GM06990 (cell line): ENCODE measurements at regions not wholly inside any gene's neighbourhood (a gene's known extent, or its start where the extent isn't known, plus 50 kb on each side); places are given as distances from the start of the nearest gene placed in this dataset.
"Not testable (repeated sequence)": the region's sequence is repeated elsewhere in the genome, so short reads cannot be mapped to it uniquely, and the experiment has no call there.

Experiments used
- DNase-seq: peaks from one replicate; pipeline ENCODE4 v3.0.0-alpha.2; 2011; ENCODE audit not compliant: insufficient read length; ENCODE audit errors: extremely low read depth
- H3K27me3 ChIP-seq: replicated peaks from 2 replicates; pipeline ENCODE4 v1.6.0; 2011; ENCODE audit warnings: low read length; ENCODE audit not compliant: control insufficient read depth, insufficient read depth
- H3K36me3 ChIP-seq: 2 replicates; pipeline ENCODE4 v1.5.1; 2011; ENCODE audit warnings: low read length; ENCODE audit not compliant: control insufficient read depth, insufficient read depth
- H3K4me3 ChIP-seq: replicated peaks from 2 replicates; pipeline ENCODE4 v1.5.1; 2011; ENCODE audit warnings: low read depth, mild to moderate bottlenecking, control low read depth, low read length
- TF ChIP-seq, protein P1 (sequence below): IDR thresholded peaks from 2 replicates; pipeline ENCODE4 v1.5.1; 2011; ENCODE audit warnings: low read length, control low read depth, mild to moderate bottlenecking, inconsistent platforms; ENCODE audit not compliant: insufficient read depth, poor library complexity, severe bottlenecking

GRCh38 chr9:95391271-95391670 is 73.8 kb upstream of the FANCC start:
- not testable (repeated sequence) for H3K27me3 ChIP-seq, H3K36me3 ChIP-seq, H3K4me3 ChIP-seq, DNase-seq

- H3K36me3 ChIP-seq = no peaks in the 10 kb centered on the region
- no peak overlapping the region for H3K4me3 ChIP-seq
- TF ChIP-seq, protein P1, sequence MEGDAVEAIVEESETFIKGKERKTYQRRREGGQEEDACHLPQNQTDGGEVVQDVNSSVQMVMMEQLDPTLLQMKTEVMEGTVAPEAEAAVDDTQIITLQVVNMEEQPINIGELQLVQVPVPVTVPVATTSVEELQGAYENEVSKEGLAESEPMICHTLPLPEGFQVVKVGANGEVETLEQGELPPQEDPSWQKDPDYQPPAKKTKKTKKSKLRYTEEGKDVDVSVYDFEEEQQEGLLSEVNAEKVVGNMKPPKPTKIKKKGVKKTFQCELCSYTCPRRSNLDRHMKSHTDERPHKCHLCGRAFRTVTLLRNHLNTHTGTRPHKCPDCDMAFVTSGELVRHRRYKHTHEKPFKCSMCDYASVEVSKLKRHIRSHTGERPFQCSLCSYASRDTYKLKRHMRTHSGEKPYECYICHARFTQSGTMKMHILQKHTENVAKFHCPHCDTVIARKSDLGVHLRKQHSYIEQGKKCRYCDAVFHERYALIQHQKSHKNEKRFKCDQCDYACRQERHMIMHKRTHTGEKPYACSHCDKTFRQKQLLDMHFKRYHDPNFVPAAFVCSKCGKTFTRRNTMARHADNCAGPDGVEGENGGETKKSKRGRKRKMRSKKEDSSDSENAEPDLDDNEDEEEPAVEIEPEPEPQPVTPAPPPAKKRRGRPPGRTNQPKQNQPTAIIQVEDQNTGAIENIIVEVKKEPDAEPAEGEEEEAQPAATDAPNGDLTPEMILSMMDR = no peak
- no peaks in the 10 kb centered on the region for H3K27me3 ChIP-seq
- DNase-seq = no peak
These were observed 71.9 kb upstream of the FANCC start for GRCh38 chr9:95389373-95389772.

GRCh38 chr9:95386843-95387242 is 69.3 kb upstream of the FANCC start:
- DNase-seq = no peak
- Histone ChIP-seq H3K36me3 (no peaks in the 10 kb centered on the region), H3K4me3 (no peak overlapping the region), H3K27me3 (no peaks in the 10 kb centered on the region)
- TF ChIP-seq, protein P1 = no peak

GRCh38 chr9:95385521-95385920 is 68.0 kb upstream of the FANCC start:
- no peak for DNase-seq
- no peaks in the 10 kb centered on the region for H3K36me3 ChIP-seq
- no peak overlapping the region for H3K4me3 ChIP-seq
- H3K27me3 ChIP-seq = no peaks in the 10 kb centered on the region
- TF ChIP-seq, protein P1 = no peak

DNA sequence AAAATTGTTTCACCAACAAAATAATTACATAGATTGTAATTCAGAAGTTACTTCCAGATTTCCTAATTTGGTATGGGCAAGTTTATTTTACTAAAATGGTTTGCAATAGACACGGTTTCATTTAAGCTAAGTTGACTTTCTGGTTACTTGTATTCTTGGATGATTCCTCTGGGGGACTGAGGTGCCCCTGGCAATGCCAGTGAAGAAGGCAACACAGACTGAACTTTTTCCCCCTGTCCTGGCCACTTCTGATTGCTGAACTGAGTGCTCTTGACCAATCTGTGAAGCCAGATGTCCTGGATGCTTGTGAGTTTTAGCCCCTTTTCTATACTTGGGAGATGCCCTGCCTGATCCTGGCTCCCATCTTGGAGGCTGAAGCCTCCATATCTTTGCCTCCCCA is 66.3 kb upstream of the FANCC start:
- no peaks in the 10 kb centered on the region for H3K36me3 ChIP-seq
- no peak overlapping the region for H3K4me3 ChIP-seq
- DNase-seq = no peak
- H3K27me3 ChIP-seq = no peaks in the 10 kb centered on the region
- TF ChIP-seq, protein P1 = no peak

- no peak for DNase-seq
- Histone ChIP-seq H3K27me3 (no peaks in the 10 kb centered on the region), H3K4me3 (no peak overlapping the region), H3K36me3 (no peaks in the 10 kb centered on the region)
- TF ChIP-seq, protein P1 = no peak
These were observed 65.7 kb upstream of the FANCC start for GRCh38 chr9:95383185-95383676.
